MM.1S (cell line): ENCODE measurements at regions not wholly inside any gene's neighbourhood (a gene's known extent, or its start where the extent isn't known, plus 50 kb on each side); places are given as distances from the start of the nearest gene placed in this dataset.

ENCODE experiments used
- EZH2 ChIP-seq: fragments of 300-600 bp; sonication (generic); optimal IDR thresholded peaks from 2 replicates; pipeline ENCODE3; 2017; ENCODE audit warnings: low read depth, mild to moderate bottlenecking, antibody characterized with exemption, low read length, mixed read lengths
- TF ChIP-seq, protein P1 (sequence below): fragments of 300-600 bp; sonication (generic); IDR thresholded peaks from 2 replicates; pipeline ENCODE4 v1.5.1; 2016; ENCODE audit warnings: antibody characterized with exemption, low read length, mixed read lengths

DNA sequence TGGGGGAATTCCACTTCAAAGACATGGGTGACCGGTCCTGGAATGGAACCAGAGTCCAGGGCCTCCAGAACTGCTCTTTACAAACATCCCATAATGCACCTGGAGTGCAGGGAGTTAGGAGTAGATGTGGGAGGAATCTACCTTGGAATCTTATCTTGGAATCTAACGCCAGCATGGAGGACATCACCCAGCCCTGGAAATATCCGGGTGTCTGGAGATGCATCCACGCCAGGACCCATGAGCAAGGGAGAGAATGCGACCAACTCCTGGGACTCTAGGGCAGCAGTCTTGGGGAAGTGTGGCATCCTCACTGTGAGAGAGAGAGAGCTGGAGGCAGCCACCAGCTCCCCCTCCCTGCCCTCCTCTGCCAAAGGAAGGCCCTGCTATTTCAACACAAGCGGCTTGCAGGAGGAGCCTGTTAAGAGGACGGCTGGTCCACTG, 211.8 kb downstream of the UQCRFS1 start:
- TF ChIP-seq, protein P1, sequence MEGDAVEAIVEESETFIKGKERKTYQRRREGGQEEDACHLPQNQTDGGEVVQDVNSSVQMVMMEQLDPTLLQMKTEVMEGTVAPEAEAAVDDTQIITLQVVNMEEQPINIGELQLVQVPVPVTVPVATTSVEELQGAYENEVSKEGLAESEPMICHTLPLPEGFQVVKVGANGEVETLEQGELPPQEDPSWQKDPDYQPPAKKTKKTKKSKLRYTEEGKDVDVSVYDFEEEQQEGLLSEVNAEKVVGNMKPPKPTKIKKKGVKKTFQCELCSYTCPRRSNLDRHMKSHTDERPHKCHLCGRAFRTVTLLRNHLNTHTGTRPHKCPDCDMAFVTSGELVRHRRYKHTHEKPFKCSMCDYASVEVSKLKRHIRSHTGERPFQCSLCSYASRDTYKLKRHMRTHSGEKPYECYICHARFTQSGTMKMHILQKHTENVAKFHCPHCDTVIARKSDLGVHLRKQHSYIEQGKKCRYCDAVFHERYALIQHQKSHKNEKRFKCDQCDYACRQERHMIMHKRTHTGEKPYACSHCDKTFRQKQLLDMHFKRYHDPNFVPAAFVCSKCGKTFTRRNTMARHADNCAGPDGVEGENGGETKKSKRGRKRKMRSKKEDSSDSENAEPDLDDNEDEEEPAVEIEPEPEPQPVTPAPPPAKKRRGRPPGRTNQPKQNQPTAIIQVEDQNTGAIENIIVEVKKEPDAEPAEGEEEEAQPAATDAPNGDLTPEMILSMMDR, result no peak
- no peak for TF ChIP-seq EZH2
